Activated CD4-positive, alpha-beta T cell treated with anti-CD3 and anti-CD28 coated beads, Interleukin-2, amount 50 U/mL, for 16 hours (primary cell): ENCODE measurements at regions not wholly inside any gene's neighbourhood (a gene's known extent, or its start where the extent isn't known, plus 50 kb on each side); places are given as distances from the start of the nearest gene placed in this dataset.

ENCODE experiments used
- DNase-seq: peaks from one replicate; pipeline ENCODE4 v3.0.0-alpha.2; 2020

GRCh38 chr2:133817680-133818566, 249.7 kb upstream of the NCKAP5 start:
- no peak for DNase-seq

- no peak for DNase-seq
Observed at GRCh38 chr2:133818661-133819060, 250.4 kb upstream of the NCKAP5 start.

- no peak for DNase-seq
Observed at GRCh38 chr2:133819906-133820305, 251.6 kb upstream of the NCKAP5 start.

GRCh38 chr2:133821107-133821760, 253.0 kb upstream of the NCKAP5 start:
- no peak for DNase-seq

GRCh38 chr2:133822517-133823225, 254.4 kb upstream of the NCKAP5 start:
- no peak for DNase-seq

- no peak for DNase-seq
Observed at GRCh38 chr2:133823226-133823550, 254.9 kb upstream of the NCKAP5 start.

- DNase-seq, result no peak
Observed at GRCh38 chr2:133824869-133825268, 256.6 kb upstream of the NCKAP5 start.

GRCh38 chr2:133825778-133826177, 257.5 kb upstream of the NCKAP5 start:
- DNase-seq, result no peak

- DNase-seq, result no peak
Observed at GRCh38 chr2:133828913-133829312, 260.6 kb upstream of the NCKAP5 start.

GRCh38 chr2:133829450-133830020, 261.3 kb upstream of the NCKAP5 start:
- DNase-seq, result no peak

- DNase-seq, result no peak
Observed at GRCh38 chr2:133833746-133834145, 265.5 kb upstream of the NCKAP5 start.

GRCh38 chr2:133835821-133836619, 267.8 kb upstream of the NCKAP5 start:
- DNase-seq, result no peak

- no peak for DNase-seq
Observed at GRCh38 chr2:133836691-133837345, 268.6 kb upstream of the NCKAP5 start.

GRCh38 chr2:133837441-133838094, 269.3 kb upstream of the NCKAP5 start:
- no peak for DNase-seq

GRCh38 chr2:133838642-133839365, 270.5 kb upstream of the NCKAP5 start:
- DNase-seq, result no peak

GRCh38 chr2:133839677-133840076, 271.4 kb upstream of the NCKAP5 start:
- DNase-seq, result no peak

- DNase-seq, result no peak
Observed at GRCh38 chr2:133840761-133841160, 272.5 kb upstream of the NCKAP5 start.

- DNase-seq, result no peak
Observed at GRCh38 chr2:133841900-133842299, 273.6 kb upstream of the NCKAP5 start.

GRCh38 chr2:133842446-133842845, 274.2 kb upstream of the NCKAP5 start:
- no peak for DNase-seq

GRCh38 chr2:133843091-133843490, 274.8 kb upstream of the NCKAP5 start:
- DNase-seq, result no peak

- no peak for DNase-seq
Observed at GRCh38 chr2:133843551-133843950, 275.3 kb upstream of the NCKAP5 start.
